K562 (cell line): ENCODE measurements at regions not wholly inside any gene's neighbourhood (a gene's known extent, or its start where the extent isn't known, plus 50 kb on each side); places are given as distances from the start of the nearest gene placed in this dataset.

Source experiments
- EWSR1 ChIP-seq: fragments of 450-650 bp; IDR thresholded peaks from 2 replicates; pipeline ENCODE4 v1.6.1; 2018; ENCODE audit warnings: borderline replicate concordance, mild to moderate bottlenecking, low read depth, moderate library complexity; ENCODE audit not compliant: partially characterized antibody
- GATA2 ChIP-seq: sonication (generic); formaldehyde crosslinking; IDR thresholded peaks from 2 replicates; pipeline ENCODE4 v1.4.0; 2020; ENCODE audit warnings: mild to moderate bottlenecking, missing genetic modification reagents
- HMG20A ChIP-seq: fragments of 450-650 bp; formaldehyde crosslinking; conservative IDR thresholded peaks from 2 replicates; pipeline ENCODE4 v1.4.0; 2020; ENCODE audit warnings: mild to moderate bottlenecking, mixed read lengths
- MTF1 ChIP-seq: fragments of 250-450 bp; sonication (Bioruptor Pico); IDR thresholded peaks from 2 replicates; pipeline ENCODE4 v1.9.0; 2021; ENCODE audit warnings: moderate library complexity, mild to moderate bottlenecking, inconsistent platforms, borderline replicate concordance
- NR2C1 ChIP-seq, 2 experiments: fragments of 450-650 bp; IDR thresholded peaks; 2 replicates each; pipeline ENCODE4 v1.6.1; 2017; ENCODE audit warnings: mild to moderate bottlenecking in 2 of 2, antibody characterized with exemption in 1 of 2, inconsistent platforms in 1 of 2, missing compliant biosample characterization in 1 of 2, missing genetic modification characterization in 1 of 2
- OTX1 ChIP-seq: fragments of 450-650 bp; formaldehyde crosslinking; IDR thresholded peaks from 2 replicates; pipeline ENCODE4 v1.4.0; 2022; ENCODE audit warnings: mild to moderate bottlenecking
- SETDB1 ChIP-seq: IDR thresholded peaks from one replicate; pipeline ENCODE4 v1.6.1; 2012; ENCODE audit warnings: low read length, control low read depth, inconsistent platforms
- SIN3B ChIP-seq: fragments of 450-650 bp; IDR thresholded peaks from 2 replicates; pipeline ENCODE4 v1.6.1; 2017; ENCODE audit warnings: low read depth, mild to moderate bottlenecking, moderate library complexity
- SIX5 ChIP-seq, 2 experiments: IDR thresholded peaks; 2 replicates each; pipeline ENCODE4 v1.6.1; 2011; ENCODE audit warnings: low read length in 2 of 2, borderline replicate concordance in 1 of 2, low read depth in 1 of 2, mild to moderate bottlenecking in 1 of 2, moderate library complexity in 1 of 2; ENCODE audit not compliant: insufficient read depth in 1 of 2
- SREBF2 ChIP-seq: sonication (generic); formaldehyde crosslinking; IDR thresholded peaks from 2 replicates; pipeline ENCODE4 v1.4.0; 2020; ENCODE audit warnings: mild to moderate bottlenecking, missing genetic modification reagents
- SRSF9 ChIP-seq: fragments of 200-400 bp; formaldehyde crosslinking; IDR thresholded peaks from 2 replicates; pipeline ENCODE4 v1.6.1; 2017; ENCODE audit warnings: low read depth, low read length, borderline replicate concordance
- TCF3 ChIP-seq: sonication (generic); formaldehyde crosslinking; IDR thresholded peaks from 2 replicates; pipeline ENCODE4 v1.4.0; 2020; ENCODE audit warnings: mild to moderate bottlenecking, missing genetic modification reagents
- ZFP1 ChIP-seq: fragments of 450-650 bp; formaldehyde crosslinking; IDR thresholded peaks from 2 replicates; pipeline ENCODE4 v1.4.0; 2020; ENCODE audit warnings: mild to moderate bottlenecking, mixed read lengths
- ZNF175 ChIP-seq: fragments of 200-800 bp; sonication (Bioruptor generic); IDR thresholded peaks from 2 replicates; pipeline ENCODE4 v1.6.1; 2016; ENCODE audit warnings: low read depth, mild to moderate bottlenecking, missing genetic modification characterization, missing compliant biosample characterization
- TF ChIP-seq, protein P1 (sequence below): fragments of 250-450 bp; sonication (Bioruptor Pico); IDR thresholded peaks from 2 replicates; pipeline ENCODE4 v1.4.0; 2020; ENCODE audit warnings: mild to moderate bottlenecking, moderate library complexity, borderline replicate concordance
- TF ChIP-seq, protein P2 (sequence below): sonication (generic); formaldehyde crosslinking; IDR thresholded peaks from 2 replicates; pipeline ENCODE4 v1.8.0; 2023; ENCODE audit warnings: mild to moderate bottlenecking, missing genetic modification reagents
- TF ChIP-seq, protein P3 (sequence below): IDR thresholded peaks from 3 replicates; pipeline ENCODE4 v1.6.1; 2011; ENCODE audit warnings: borderline replicate concordance, mild to moderate bottlenecking; ENCODE audit not compliant: insufficient read length, insufficient read depth
- TF ChIP-seq, protein P4 (sequence below): sonication (generic); formaldehyde crosslinking; IDR thresholded peaks from 2 replicates; pipeline ENCODE4 v1.8.0; 2022; ENCODE audit warnings: mild to moderate bottlenecking, missing genetic modification reagents, borderline replicate concordance

DNA sequence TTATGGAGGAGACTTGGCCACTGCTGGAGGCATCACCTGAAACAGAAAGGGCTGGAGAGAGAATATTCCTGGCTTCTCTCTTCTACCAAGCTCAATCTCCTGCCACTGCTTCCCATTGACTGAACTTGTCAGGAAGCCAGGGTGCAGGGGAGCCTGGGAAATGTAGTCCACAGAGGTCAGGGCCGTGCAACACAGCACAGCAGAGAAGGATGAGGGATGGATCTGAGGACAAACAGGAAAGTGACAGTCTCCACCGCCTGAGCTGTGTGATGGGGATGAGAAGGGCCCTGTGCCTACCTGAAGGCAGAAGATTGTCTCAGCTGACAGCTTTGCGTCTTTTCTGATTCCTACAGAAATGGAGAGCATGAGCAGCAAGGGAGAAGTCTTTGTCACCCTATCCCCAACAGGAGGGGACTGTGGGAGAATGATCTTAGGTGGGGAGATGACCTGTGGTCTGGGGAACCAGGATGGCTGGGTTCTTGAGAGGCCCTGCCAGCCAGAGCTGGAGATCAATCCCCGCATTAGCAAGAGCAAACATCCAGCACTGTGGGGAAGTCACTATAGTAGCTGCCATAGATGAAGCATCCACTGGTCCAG, 114.2 kb downstream of the SNX5 start (continued):
- TF ChIP-seq, protein P1, sequence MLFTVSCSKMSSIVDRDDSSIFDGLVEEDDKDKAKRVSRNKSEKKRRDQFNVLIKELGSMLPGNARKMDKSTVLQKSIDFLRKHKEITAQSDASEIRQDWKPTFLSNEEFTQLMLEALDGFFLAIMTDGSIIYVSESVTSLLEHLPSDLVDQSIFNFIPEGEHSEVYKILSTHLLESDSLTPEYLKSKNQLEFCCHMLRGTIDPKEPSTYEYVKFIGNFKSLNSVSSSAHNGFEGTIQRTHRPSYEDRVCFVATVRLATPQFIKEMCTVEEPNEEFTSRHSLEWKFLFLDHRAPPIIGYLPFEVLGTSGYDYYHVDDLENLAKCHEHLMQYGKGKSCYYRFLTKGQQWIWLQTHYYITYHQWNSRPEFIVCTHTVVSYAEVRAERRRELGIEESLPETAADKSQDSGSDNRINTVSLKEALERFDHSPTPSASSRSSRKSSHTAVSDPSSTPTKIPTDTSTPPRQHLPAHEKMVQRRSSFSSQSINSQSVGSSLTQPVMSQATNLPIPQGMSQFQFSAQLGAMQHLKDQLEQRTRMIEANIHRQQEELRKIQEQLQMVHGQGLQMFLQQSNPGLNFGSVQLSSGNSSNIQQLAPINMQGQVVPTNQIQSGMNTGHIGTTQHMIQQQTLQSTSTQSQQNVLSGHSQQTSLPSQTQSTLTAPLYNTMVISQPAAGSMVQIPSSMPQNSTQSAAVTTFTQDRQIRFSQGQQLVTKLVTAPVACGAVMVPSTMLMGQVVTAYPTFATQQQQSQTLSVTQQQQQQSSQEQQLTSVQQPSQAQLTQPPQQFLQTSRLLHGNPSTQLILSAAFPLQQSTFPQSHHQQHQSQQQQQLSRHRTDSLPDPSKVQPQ (CRISPR knock-in tag) = no peak
- TF ChIP-seq GATA2 (CRISPR knock-in tag) (no peak), ZNF175 (CRISPR knock-in tag) (no peak), TCF3 (CRISPR knock-in tag) (no peak), SIX5 (IDR thresholded peaks at IDR 0.05; ENCODE audit: borderline replicate concordance in 1 of 2, insufficient read depth in 1 of 2, low read depth in 1 of 2, low read length in 2 of 2) (peak; percentile 31 to 38; a peak in 2 of 4 replicates), OTX1 (no peak), SIN3B (no peak), ZFP1 (CRISPR knock-in tag) (no peak), SRSF9 (no peak), MTF1 (CRISPR knock-in tag) (no peak), NR2C1 (IDR thresholded peaks at IDR 0.05) (no peak), NR2C1 (tag; IDR thresholded peaks at IDR 0.05) (peak; percentile 31; the same call in 1 of the 2 replicates), SREBF2 (CRISPR knock-in tag) (no peak), HMG20A (no peak), SETDB1 (no peak), EWSR1 (no peak)
- TF ChIP-seq, protein P2, sequence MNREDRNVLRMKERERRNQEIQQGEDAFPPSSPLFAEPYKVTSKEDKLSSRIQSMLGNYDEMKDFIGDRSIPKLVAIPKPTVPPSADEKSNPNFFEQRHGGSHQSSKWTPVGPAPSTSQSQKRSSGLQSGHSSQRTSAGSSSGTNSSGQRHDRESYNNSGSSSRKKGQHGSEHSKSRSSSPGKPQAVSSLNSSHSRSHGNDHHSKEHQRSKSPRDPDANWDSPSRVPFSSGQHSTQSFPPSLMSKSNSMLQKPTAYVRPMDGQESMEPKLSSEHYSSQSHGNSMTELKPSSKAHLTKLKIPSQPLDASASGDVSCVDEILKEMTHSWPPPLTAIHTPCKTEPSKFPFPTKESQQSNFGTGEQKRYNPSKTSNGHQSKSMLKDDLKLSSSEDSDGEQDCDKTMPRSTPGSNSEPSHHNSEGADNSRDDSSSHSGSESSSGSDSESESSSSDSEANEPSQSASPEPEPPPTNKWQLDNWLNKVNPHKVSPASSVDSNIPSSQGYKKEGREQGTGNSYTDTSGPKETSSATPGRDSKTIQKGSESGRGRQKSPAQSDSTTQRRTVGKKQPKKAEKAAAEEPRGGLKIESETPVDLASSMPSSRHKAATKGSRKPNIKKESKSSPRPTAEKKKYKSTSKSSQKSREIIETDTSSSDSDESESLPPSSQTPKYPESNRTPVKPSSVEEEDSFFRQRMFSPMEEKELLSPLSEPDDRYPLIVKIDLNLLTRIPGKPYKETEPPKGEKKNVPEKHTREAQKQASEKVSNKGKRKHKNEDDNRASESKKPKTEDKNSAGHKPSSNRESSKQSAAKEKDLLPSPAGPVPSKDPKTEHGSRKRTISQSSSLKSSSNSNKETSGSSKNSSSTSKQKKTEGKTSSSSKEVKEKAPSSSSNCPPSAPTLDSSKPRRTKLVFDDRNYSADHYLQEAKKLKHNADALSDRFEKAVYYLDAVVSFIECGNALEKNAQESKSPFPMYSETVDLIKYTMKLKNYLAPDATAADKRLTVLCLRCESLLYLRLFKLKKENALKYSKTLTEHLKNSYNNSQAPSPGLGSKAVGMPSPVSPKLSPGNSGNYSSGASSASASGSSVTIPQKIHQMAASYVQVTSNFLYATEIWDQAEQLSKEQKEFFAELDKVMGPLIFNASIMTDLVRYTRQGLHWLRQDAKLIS (CRISPR knock-in tag) = no peak
- TF ChIP-seq, protein P3, sequence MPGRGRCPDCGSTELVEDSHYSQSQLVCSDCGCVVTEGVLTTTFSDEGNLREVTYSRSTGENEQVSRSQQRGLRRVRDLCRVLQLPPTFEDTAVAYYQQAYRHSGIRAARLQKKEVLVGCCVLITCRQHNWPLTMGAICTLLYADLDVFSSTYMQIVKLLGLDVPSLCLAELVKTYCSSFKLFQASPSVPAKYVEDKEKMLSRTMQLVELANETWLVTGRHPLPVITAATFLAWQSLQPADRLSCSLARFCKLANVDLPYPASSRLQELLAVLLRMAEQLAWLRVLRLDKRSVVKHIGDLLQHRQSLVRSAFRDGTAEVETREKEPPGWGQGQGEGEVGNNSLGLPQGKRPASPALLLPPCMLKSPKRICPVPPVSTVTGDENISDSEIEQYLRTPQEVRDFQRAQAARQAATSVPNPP = no peak
- TF ChIP-seq, protein P4, sequence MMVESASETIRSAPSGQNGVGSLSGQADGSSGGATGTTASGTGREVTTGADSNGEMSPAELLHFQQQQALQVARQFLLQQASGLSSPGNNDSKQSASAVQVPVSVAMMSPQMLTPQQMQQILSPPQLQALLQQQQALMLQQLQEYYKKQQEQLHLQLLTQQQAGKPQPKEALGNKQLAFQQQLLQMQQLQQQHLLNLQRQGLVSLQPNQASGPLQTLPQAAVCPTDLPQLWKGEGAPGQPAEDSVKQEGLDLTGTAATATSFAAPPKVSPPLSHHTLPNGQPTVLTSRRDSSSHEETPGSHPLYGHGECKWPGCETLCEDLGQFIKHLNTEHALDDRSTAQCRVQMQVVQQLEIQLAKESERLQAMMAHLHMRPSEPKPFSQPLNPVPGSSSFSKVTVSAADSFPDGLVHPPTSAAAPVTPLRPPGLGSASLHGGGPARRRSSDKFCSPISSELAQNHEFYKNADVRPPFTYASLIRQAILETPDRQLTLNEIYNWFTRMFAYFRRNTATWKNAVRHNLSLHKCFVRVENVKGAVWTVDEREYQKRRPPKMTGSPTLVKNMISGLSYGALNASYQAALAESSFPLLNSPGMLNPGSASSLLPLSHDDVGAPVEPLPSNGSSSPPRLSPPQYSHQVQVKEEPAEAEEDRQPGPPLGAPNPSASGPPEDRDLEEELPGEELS (CRISPR knock-in tag) = no peak
